ENCODE measurements at regions not wholly inside any gene's neighbourhood (a gene's known extent, or its start where the extent isn't known, plus 50 kb on each side); places are given as distances from the start of the nearest gene placed in this dataset.

- H3K4me3 ChIP-seq (ENCODE audit: low read length) = no peak overlapping the region
- DNase-seq (ENCODE audit: low read depth, low spot score) = no peak
Observed at GRCh38 chr14:101331661-101332169, 229.6 kb upstream of the DIO3 start.

- no peak overlapping the region for H3K4me3 ChIP-seq (ENCODE audit: low read length)
- no peak for DNase-seq (ENCODE audit: low read depth, low spot score)
Observed at GRCh38 chr14:101332281-101332680, 229.0 kb upstream of the DIO3 start.

- H3K4me3 ChIP-seq (ENCODE audit: low read length) = no peak overlapping the region
- no peak for DNase-seq (ENCODE audit: low read depth, low spot score)
Observed at GRCh38 chr14:101333335-101334280, 227.7 kb upstream of the DIO3 start.

GRCh38 chr14:101334656-101335055 is 226.6 kb upstream of the DIO3 start:
- no peak for DNase-seq (ENCODE audit: low read depth, low spot score)
- no peak overlapping the region for H3K4me3 ChIP-seq (ENCODE audit: low read length)

- DNase-seq (ENCODE audit: low read depth, low spot score) = no peak
- H3K4me3 ChIP-seq (ENCODE audit: low read length) = no peak overlapping the region
Observed at GRCh38 chr14:101335061-101335661, 226.1 kb upstream of the DIO3 start.

- no peak overlapping the region for H3K4me3 ChIP-seq (ENCODE audit: low read length)
- no peak for DNase-seq (ENCODE audit: low read depth, low spot score)
Observed at GRCh38 chr14:101336183-101336582, 225.1 kb upstream of the DIO3 start.

- no peak for DNase-seq (ENCODE audit: low read depth, low spot score)
- H3K4me3 ChIP-seq (ENCODE audit: low read length) = no peak overlapping the region
Observed at GRCh38 chr14:101337053-101337452, 224.2 kb upstream of the DIO3 start.

GRCh38 chr14:101340556-101340955 is 220.7 kb upstream of the DIO3 start:
- H3K4me3 ChIP-seq (ENCODE audit: low read length) = no peak overlapping the region
- no peak for DNase-seq (ENCODE audit: low read depth, low spot score)

GRCh38 chr14:101347893-101348777 is 213.2 kb upstream of the DIO3 start:
- H3K4me3 ChIP-seq (ENCODE audit: low read length) = no peak overlapping the region
- no peak for DNase-seq (ENCODE audit: low read depth, low spot score)

GRCh38 chr14:101349108-101349507 is 212.2 kb upstream of the DIO3 start:
- H3K4me3 ChIP-seq (ENCODE audit: low read length) = no peak overlapping the region
- DNase-seq (ENCODE audit: low read depth, low spot score) = no peak

- no peak for DNase-seq (ENCODE audit: low read depth, low spot score)
- no peak overlapping the region for H3K4me3 ChIP-seq (ENCODE audit: low read length)
Observed at GRCh38 chr14:101350021-101350420, 211.3 kb upstream of the DIO3 start.

GRCh38 chr14:101350691-101351090 is 210.6 kb upstream of the DIO3 start:
- no peak overlapping the region for H3K4me3 ChIP-seq (ENCODE audit: low read length)
- no peak for DNase-seq (ENCODE audit: low read depth, low spot score)

GRCh38 chr14:101351146-101351545 is 210.1 kb upstream of the DIO3 start:
- DNase-seq (ENCODE audit: low read depth, low spot score) = no peak
- no peak overlapping the region for H3K4me3 ChIP-seq (ENCODE audit: low read length)

GRCh38 chr14:101351769-101352168 is 209.5 kb upstream of the DIO3 start:
- no peak for DNase-seq (ENCODE audit: low read depth, low spot score)
- H3K4me3 ChIP-seq (ENCODE audit: low read length) = no peak overlapping the region

- H3K4me3 ChIP-seq (ENCODE audit: low read length) = no peak overlapping the region
- DNase-seq (ENCODE audit: low read depth, low spot score) = no peak
Observed at GRCh38 chr14:101352567-101352966, 208.7 kb upstream of the DIO3 start.

GRCh38 chr14:101353422-101353821 is 207.9 kb upstream of the DIO3 start:
- no peak overlapping the region for H3K4me3 ChIP-seq (ENCODE audit: low read length)
- no peak for DNase-seq (ENCODE audit: low read depth, low spot score)

- H3K4me3 ChIP-seq (ENCODE audit: low read length) = no peak overlapping the region
- DNase-seq (ENCODE audit: low read depth, low spot score) = no peak
Observed at GRCh38 chr14:101354726-101355125, 206.6 kb upstream of the DIO3 start.

- no peak for DNase-seq (ENCODE audit: low read depth, low spot score)
- no peak overlapping the region for H3K4me3 ChIP-seq (ENCODE audit: low read length)
Observed at GRCh38 chr14:101355284-101355683, 206.0 kb upstream of the DIO3 start.

- DNase-seq (ENCODE audit: low read depth, low spot score) = no peak
- H3K4me3 ChIP-seq (ENCODE audit: low read length) = no peak overlapping the region
Observed at GRCh38 chr14:101357038-101357437, 204.3 kb upstream of the DIO3 start.
